ENCODE measurements at regions not wholly inside any gene's neighbourhood (a gene's known extent, or its start where the extent isn't known, plus 50 kb on each side); places are given as distances from the start of the nearest gene placed in this dataset.

GRCh38 chr6:145036848-145037567 lies 698.3 kb downstream of the EPM2A start (continued):
- TF ChIP-seq TFDP1 (CRISPR knock-in tag; IDR thresholded peaks at IDR 0.05; ENCODE audit: borderline replicate concordance) (no peak), MAFF (IDR thresholded peaks at IDR 0.05; ENCODE audit: low read depth, low read length) (peak; percentile 97), SMAD1 (CRISPR knock-in tag; IDR thresholded peaks at IDR 0.05; ENCODE audit: borderline replicate concordance, low read depth) (no peak), CHCHD3 (CRISPR knock-in tag; IDR thresholded peaks at IDR 0.05) (no peak), ZNF800 (CRISPR knock-in tag; IDR thresholded peaks at IDR 0.05) (no peak), ZNF143 (CRISPR knock-in tag; IDR thresholded peaks at IDR 0.05) (no peak)

GRCh38 chr6:145042559-145042958 lies 692.8 kb downstream of the EPM2A start:
- no peaks in the 10 kb centered on the region for H3K79me2 ChIP-seq (ENCODE audit: insufficient read depth, low read length)
- H3K36me3 ChIP-seq (replicated peaks in 1 of 2; ENCODE audit: control insufficient read depth in 1 of 2, insufficient read depth in 2 of 2, low read length in 2 of 2), result no peaks in the 10 kb centered on the region
- no TSS peak for BruUV-seq (replicated peaks)
- ChIA-PET CTCF (ENCODE audit: low intra/inter-chr PET ratio, low total read pairs) (no interaction called here), POLR2A (no interaction called here)
- no peak overlapping the region for H3K4me3 ChIP-seq (replicated peaks in 1 of 3; ENCODE audit: insufficient read depth in 1 of 3, low read depth in 2 of 3, low read length in 3 of 3)
- ATAC-seq (peak; percentile 91), FAIRE-seq (peak; percentile 15), DNase-seq (ENCODE audit: low spot score) (peak; percentile 33)
- TF ChIP-seq XRCC5 (optimal IDR thresholded peaks at IDR 0.05; ENCODE audit: low read length), result peak; percentile 24
- no peak for TF ChIP-seq RARA (CRISPR knock-in tag; IDR thresholded peaks at IDR 0.05)
- TF ChIP-seq STAG1 (CRISPR knock-in tag; IDR thresholded peaks at IDR 0.05), result peak; percentile 48
- no peak for TF ChIP-seq ZNF282 (IDR thresholded peaks at IDR 0.05; ENCODE audit: partially characterized antibody)
- peak; percentile 56 for TF ChIP-seq CTCF (CRISPR knock-in tag; IDR thresholded peaks at IDR 0.05)
- TF ChIP-seq ZBTB1 (CRISPR knock-in tag; IDR thresholded peaks at IDR 0.05; ENCODE audit: borderline replicate concordance), result no peak
- no peak for TF ChIP-seq THRA (CRISPR knock-in tag; IDR thresholded peaks at IDR 0.05; ENCODE audit: borderline replicate concordance)
- no peak for TF ChIP-seq SETDB1 (CRISPR knock-in tag; IDR thresholded peaks at IDR 0.05; ENCODE audit: borderline replicate concordance)
- TF ChIP-seq CC2D1A (CRISPR knock-in tag; IDR thresholded peaks at IDR 0.05), result no peak
- 0 out of 2 replicates have a peak, but pooled peaks have one; percentile 5 for TF ChIP-seq SMC3 (IDR thresholded peaks at IDR 0.05; ENCODE audit: low read length)
- TF ChIP-seq HNRNPK (IDR thresholded peaks at IDR 0.05; ENCODE audit: low read depth, low read length, poor library complexity, severe bottlenecking), result no peak
- 25% methylated on average over 5 of the region's 5 CpGs for WGBS (ENCODE audit: low lambda C conversion rate)
- no peak overlapping the region for H3K27ac ChIP-seq (ENCODE audit: extremely low read length, insufficient read depth, low read length)
- H2AFZ ChIP-seq (ENCODE audit: low read length), result no peak overlapping the region
- no peaks in the 10 kb centered on the region for H3K4me1 ChIP-seq (ENCODE audit: insufficient read depth, low read length)
- no peaks in the 10 kb centered on the region for H4K20me1 ChIP-seq (ENCODE audit: insufficient read depth, low read length)
- no peaks in the 10 kb centered on the region for H3K27me3 ChIP-seq (ENCODE audit: control insufficient read depth in 1 of 2, insufficient read depth in 2 of 2, low read length in 2 of 2)
- no peak overlapping the region for H3K9ac ChIP-seq (ENCODE audit: insufficient read depth, low read depth, low read length)
- H3K9me3 ChIP-seq (ENCODE audit: low read length), result peaks cover 4% of the 10 kb centered on the region; the same call in 1 of the 2 replicates
- in situ Hi-C loops (cut with HindIII; ENCODE audit: extremely low pct_ligation_motif_present, low pct_unique_long_range_greater_than_20kb), result no loop called here
- intact Hi-C loops (cut with micrococcal nuclease; ENCODE audit: unreplicated experiment), result no loop called here
- H3K4me2 ChIP-seq (ENCODE audit: low read depth, low read length), result no peak overlapping the region

All from HepG2 (cell line).